SHP77 (cell line): ENCODE measurements at regions not wholly inside any gene's neighbourhood (a gene's known extent, or its start where the extent isn't known, plus 50 kb on each side); places are given as distances from the start of the nearest gene placed in this dataset.
A peak's percentile ranks its signal among the peaks of the same experiment; 100 is the strongest.
"Not testable (repeated sequence)": the region's sequence is repeated elsewhere in the genome, so short reads cannot be mapped to it uniquely, and the experiment has no call there.

ENCODE experiments used
- DNase-seq, 2 experiments: peaks; one replicate each; lab custom pipeline; 2025; lab: John Stamatoyannopoulos, UW

DNA sequence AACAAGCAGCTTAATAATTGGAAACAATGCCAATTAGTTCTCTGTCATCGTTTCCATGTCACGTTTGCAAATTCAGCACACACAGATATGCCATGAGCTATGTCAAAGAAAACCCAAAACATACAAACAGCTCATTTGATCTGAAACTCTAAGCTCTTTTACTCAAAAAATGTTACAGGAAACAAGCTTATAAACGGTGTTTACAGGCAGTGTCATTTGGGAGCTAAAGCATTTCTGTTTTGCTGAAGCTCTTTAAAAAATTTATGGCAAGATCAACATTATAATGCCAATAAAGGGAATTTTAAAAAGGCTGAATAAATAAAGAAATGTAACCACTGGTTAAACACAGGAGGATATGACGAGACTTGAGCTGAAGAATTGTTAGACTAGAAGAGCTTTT lies 94.0 kb upstream of the HS3ST2 start:
- no peak for DNase-seq

DNA sequence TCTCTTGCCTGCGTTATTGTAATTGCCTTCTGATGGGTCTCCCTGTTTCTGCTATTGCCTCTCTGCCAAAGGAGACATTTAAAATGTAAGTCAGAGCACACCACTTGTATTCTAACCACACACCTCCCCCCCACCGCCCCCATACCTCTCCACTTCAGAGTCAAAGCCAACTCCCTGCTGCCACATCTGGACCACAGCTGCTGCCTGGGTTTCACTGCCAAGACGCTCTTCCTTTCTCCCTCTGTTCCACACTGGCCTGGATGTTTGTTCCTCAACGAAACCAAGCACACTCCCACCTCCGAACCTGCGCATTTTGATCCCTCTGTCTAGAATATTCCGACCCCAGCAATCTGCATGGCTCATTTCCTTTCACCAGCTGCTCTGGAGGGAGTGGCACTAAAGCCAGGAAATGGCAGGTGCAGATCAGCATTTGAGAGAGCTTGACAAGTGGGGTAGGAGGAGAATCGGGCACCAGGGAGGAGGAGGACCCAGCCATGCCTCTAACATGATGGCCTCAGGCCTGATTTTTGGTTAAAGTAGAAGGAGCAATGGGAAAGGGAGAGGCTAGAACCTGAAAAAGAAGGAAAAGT lies 92.4 kb upstream of the HS3ST2 start:
- peak in 1 of 2 experiments; percentile 30 for DNase-seq

DNA sequence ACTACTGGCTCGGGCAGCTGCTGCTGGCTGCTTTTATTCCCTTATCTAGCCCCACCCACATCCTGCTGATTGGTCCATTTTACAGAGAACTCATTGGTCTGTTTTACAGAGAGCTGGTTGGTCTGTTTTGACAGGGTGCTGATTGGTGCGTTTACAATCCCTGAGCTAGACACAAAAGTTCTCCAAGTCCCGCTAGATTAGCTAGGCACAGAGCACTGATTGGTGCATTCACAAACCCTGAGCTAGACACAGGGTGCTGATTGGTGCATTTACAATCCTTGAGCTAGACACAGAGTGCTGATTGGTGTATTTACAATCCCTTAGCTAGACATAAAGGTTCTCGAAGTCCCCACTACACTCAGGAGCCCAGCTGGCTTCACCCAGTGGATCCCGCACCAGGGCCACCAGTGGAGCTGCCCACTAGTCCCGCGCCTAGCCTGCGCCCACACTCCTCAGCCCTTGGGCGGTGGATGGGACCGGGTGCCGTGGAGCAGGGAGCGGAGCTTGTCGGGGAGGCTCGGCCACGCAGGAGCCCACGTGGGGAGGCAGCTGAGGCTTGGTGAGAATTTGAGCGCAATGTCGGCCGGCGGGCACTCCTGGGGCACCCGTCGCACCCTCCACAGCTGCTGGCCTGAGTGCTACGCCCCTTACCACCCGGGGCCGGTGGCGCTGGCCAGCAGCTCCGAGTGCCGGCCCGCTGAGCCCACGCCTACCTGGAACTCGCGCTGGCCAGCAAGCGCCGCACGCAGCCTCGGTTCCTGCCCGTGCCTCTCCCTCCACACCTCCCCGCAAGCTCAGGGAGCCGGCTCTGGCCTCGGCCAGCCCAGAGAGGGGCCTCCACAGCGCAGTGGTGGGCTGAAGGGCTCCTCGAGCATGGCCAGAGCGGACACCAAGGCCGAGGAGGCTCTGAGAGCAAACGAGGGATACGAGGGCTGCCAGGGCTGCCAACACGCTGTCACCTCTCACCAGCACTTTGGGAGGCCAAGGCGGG lies 91.1 kb upstream of the HS3ST2 start:
- not testable (repeated sequence) for DNase-seq

DNA sequence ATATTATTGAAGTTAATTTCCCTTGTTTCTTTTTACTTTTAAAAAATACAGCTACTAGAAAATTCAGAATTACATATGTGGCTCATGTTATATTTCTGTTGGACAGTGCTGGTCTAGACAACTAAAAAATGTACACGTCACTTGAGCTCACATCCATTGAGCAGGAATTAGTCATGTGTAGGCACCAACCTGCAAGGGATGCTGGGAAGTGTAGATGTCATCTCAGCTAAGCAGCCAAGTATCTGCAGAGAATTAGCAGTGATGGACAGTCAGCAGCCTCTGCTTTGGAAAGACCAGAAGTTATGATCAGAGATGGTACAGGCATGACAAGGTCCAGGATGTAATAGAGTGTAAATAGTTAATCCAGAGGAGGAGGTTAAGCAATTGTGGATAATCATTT lies 87.1 kb upstream of the HS3ST2 start:
- DNase-seq = no peak

DNA sequence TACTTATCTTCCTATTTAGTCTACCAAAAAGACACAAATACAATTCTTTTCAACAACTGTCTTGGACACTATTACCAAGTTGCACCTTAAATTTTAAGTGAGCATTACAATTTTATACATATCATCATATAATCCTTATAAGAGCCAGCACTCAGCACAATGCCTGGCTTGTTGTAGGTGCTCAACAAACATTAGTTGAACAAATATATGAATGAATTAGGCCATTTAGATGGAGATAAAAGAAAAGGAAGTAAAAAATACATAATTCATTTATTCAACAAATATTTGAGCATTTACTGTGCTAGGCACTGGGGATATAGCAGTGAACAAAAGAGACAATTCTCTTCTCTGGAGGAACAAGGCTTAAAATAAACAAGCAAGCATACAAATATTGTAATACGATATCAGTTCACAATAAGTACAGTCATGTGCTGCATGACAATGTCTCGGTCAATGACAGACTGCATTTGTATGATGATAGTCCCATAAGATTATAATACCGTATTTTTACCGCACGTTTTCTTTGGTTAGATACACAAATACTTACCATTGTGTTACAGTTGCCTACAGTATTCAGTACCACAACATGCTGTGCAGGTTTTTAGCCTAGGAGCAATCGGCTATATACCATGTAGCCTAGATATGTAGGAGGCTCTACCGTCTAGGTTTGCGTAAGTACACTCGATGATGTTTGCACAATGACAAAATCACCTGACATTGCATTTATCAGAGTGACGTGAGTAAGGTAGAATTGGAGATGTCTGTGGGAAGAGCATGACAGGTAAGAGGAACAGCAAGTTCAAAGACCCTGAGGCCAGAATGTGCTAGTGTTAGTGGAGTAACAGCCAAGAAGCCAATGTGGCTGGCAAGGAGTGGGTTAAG lies 86.4 kb upstream of the HS3ST2 start:
- DNase-seq = no peak

DNA sequence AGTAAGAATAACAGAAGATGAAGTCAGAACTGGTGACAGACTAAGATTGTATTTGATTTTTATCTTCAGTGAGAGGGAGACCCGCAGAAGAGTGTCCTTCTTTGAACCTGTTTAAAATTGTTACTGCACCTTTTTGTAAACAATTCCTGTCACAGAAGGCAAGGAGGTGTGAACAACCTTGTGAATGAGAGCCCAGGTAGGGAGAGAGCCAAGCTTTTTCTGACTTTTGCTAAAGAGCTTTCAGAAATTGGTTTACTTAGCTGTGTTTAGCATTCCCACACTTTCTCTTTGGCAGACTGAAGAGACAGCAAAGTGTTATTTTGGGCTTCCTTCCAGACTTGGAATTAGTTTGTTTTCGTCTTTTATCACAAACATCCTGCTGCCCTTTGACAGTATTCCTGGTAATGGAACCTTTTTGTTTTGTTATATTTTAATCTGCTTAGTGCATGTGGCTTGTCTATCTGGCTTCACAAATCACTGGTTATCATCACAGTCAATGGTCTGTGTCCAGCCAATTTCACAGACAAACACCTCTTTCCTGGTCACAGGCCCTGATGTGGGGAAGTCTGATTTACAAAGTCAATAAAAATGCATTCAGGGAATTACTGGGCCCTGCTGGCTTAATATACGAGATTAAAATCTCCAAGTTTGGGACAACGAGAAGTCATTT lies 85.7 kb upstream of the HS3ST2 start:
- DNase-seq = no peak

DNA sequence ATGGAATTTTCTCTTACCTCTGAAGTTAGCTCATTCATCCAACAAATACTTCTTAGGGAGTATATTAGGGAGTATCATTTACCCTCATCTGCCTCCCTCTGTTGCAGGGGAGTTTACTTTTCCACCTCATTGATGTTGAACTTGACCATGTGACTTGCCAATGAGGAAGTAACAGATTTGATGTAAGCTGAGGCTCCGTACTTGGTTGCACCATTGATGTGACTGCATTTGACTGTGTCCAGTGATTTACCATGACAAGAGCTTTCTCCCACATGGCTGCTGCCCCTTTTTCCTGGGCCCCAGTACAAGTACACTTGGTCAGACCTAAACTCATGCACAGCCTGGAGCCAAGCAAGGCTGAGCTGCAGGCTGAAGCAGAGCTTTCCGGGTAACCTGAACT lies 81.6 kb upstream of the HS3ST2 start:
- DNase-seq = no peak

DNA sequence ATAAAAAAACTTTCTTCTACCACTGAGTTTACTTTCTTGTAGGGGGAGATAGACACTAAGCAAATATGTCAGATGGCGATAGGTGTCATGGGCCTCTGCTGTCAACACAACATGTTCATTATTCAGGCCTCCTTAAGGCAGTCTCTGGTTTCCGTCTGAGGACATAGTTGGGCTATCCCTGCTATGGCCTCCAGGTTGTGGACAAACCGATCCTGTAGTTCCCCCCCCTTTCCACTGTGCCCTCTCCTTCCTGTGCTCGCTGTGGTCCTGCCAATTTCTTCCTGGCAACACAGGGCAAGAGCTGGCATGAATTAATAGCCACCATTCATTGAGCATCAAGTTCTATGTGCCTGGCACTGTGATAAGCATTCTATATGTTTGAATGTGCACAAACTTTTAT lies 81.0 kb upstream of the HS3ST2 start:
- no peak for DNase-seq

DNA sequence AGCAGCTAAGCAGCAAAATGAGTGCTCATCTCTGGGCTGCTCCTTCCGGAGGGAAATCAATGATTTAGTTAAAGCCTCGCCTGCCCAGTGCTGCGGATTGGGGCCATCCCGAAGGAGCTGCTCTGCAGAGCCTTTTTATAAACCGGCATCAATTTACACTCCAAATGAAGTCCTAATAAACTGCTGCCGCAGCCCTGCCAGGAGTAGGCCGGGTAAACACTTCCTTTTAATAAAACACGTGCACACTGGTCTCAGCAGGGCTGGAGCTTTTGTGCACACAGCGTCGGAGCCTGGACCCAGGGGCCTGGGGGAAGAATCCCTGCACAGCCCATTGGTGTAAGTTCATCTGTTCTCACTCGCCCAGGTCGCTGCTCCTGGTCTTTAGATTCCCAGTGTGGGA lies 79.6 kb upstream of the HS3ST2 start:
- no peak for DNase-seq

DNA sequence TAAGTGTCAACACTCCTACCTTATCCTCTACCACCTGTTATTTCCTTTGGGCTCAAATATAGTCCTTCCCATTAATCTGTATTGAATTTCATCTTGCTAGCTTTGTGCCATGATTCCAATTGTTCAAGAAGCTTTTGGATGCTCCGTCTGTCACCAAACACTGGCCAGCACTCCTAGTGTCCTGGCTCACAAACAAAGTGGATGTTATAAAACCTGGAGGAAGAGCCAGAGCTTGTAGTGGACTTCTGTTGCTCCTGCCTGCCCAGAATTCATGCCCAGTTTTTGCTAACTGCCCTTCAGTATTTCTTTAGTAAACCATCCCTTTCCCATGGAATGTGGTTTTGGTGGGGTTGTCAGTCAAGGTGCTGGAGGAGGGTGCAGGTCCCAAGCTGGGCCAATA lies 77.2 kb upstream of the HS3ST2 start:
- DNase-seq = no peak

DNA sequence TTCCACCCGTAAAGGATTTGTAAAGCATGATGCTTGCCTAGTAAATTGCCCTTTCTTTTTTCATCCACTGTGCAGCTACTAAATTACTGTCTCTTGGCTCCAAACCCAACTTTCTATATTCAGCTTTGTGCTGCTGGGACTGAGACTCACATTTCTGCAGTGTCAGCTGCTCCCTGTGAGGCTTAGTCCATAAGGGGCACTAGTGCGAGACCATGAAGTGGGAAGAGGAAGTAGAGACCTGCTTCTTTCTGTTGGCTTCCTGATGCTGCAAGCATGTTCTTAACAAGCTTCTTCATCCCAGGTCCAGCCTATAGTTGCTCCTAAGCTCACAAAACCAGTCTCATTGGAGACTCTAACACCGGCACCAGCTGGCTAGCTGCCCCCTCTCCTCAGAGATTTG lies 74.9 kb upstream of the HS3ST2 start:
- no peak for DNase-seq

DNA sequence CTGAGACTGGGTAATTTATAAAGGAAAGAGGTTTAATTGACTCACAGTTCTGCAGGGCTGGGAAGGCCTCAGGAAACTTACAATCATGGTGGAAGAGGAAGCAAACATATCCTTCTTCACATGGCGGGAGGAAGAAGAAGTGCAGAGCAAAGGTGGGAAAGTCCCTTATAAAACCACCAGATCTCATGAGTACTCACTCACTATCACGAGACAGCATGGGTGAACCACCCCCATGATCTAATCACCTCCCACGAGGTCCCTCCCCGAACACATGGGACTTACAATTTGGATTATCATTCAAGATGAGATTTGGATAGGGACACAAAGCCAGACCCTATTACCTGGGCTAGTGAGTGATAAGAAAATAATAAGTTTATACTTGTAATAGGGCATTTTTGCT lies 70.6 kb upstream of the HS3ST2 start:
- no peak for DNase-seq

DNA sequence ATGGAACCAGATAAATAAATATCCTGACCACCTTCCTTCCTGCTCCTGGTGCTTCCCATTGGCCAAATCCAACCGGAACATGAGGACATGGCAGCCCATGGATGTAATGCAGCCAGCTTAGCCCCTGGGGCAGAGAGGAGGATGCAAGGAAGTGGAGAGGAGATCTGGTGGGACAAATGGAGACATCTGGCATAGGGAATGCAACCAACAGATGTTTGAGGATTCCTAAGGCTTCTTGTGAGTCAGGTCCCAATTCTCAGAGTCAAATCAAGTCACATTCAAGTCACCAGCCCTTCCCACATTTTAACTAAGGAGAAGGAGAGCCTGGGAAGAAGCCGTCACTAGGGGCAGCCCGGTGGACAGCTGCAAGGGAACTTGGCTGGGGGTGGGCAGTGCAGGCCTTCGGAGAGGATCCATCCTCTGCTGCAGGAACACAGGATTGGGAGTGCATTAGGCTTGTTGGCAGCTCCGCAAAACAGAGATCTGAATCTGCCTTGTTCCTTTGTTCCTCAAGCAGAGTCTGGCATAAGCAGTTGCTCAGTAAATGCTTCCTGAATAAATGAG lies 62.8 kb upstream of the HS3ST2 start:
- DNase-seq = no peak

DNA sequence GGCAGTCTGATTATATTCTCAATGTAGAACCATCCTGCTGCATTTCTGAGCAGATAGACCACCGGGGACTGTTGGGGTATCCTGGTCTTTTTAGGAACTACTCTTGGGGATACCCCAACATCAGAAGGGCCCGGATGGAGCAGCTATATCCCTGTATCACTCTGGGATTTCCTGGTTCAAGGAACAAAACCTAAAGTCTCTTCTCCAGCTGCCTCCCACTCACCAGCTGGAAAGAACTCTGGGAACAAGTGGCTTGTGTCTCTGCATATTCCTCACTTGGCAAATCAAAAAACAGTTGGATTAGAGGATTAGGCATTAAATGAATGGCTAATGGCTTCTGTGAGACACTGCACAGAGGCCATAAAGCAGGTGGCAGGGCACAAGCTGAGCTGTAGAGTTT lies 62.3 kb upstream of the HS3ST2 start:
- no peak for DNase-seq

DNA sequence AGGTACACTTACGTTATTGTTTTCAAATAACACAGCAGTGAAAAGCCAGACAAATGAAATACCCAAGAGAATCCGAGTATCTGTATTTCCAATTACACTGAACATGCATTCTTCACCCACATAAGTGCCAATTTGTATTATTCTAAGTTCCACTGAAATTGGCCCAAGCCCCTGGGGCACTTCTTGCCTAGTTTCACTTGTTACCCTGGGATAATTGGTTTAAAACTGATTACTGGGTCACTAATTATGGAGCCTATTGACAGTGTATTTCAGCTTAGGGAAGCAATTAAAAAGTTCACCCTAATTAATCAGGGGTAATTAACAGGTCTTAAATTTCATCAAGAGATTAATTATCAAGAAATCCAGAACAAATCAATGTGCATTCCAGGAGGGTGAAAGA lies 60.5 kb upstream of the HS3ST2 start:
- DNase-seq = no peak

DNA sequence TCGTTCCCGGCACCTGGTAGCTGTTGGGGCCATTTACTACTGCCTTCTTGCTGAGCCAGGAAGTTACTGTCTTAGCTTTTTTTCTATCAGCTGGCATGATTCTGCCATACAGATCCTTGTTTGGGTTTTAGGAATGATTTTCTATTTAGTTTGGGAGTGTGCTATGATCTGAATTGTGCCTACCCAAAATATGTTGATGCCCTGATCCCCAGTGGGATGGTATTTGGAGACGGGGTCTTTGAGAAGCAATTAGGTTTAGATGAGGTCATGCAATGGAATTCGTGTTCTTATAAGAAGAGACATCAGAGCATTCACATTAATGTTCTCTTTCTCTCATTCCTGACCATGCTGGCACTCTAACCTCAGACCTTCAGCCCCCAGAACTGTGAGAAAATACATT lies 59.4 kb upstream of the HS3ST2 start:
- no peak for DNase-seq

DNA sequence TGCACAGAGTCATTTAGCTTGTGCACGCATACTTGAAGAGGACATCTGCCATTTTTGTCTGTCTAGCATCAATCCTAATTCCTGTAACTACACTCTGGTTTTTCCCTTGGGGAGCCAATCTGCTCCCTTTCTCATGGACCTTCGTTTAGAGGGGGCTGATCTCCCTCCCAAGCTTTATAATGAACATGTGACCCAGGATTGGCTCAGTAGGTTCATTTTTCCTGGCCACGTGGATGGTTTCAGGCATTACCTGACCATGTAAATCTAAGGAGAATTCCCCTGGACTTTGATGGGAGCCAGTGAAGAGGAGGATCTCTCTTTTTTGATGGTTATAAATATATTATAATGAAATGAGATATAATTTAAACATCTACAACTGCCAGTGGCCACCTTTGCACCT lies 56.8 kb upstream of the HS3ST2 start:
- no peak for DNase-seq

DNA sequence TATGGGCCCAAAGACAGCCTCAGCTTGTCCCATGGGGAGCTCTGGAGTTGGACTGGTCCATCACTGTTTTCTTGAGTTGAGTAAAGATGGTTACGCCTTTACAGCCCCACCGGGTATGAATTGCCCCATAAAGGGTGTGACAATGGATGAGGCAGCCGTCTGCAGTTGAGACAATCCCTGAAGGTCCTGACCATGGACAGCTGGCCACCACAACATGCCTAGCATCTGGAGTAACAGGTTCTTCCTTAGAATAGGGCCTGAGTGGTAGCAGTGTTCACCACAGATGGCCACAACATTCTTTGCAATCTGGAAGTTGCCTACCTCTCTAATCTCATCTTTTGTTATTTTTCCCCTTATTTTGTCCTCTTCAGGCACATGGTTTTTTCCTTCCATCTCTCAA lies 51.5 kb upstream of the HS3ST2 start:
- no peak for DNase-seq

DNA sequence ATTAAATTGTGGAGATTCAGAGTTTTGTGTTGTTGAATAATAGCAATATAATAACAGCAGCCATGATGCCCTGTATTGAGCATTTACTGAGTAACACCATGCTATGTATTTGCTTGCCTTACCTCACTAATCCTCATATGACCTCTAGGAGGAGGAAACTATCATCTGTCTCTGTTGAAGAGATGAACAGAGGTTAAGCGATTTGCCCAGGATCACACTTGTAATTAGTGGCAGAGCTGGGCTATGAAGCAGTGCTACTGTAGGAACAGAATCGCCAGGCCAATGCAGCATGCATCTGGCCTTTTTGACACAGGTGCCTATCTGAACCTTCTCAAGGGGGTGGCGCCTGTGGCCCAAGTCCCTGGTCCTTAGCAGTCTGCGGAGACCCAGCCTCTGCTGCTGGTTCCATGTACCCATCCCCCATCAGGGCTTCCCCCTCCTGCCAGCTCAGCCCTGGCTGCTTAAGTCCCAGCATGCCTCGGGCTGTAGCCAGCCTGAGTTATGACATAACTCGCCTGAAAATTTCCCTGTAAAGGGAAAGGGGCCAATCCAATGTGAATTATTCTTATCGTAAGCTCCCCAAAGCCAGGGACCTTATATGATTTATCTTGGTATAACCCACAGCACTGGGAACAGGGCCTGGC lies 50.4 kb upstream of the HS3ST2 start:
- DNase-seq = no peak
